ENCODE measurements at regions not wholly inside any gene's neighbourhood (a gene's known extent, or its start where the extent isn't known, plus 50 kb on each side); places are given as distances from the start of the nearest gene placed in this dataset.
"Not testable (repeated sequence)": the region's sequence is repeated elsewhere in the genome, so short reads cannot be mapped to it uniquely, and the experiment has no call there.

GRCh38 chr13:58660826-58661225, 1029.3 kb downstream of the PCDH17 start:
- no peak for DNase-seq

- DNase-seq: no peak
Measured at GRCh38 chr13:58666331-58666730, 1034.8 kb downstream of the PCDH17 start.

GRCh38 chr13:58667096-58667495, 1035.6 kb downstream of the PCDH17 start:
- no peak for DNase-seq

GRCh38 chr13:58680115-58680514, 1048.6 kb downstream of the PCDH17 start:
- no peak for DNase-seq

- DNase-seq: no peak
Measured at GRCh38 chr13:58682616-58683015, 1051.1 kb downstream of the PCDH17 start.

GRCh38 chr13:58687148-58687547, 1055.6 kb downstream of the PCDH17 start:
- no peak for DNase-seq

- no peak for DNase-seq
Measured at GRCh38 chr13:58698531-58698930, 1067.0 kb downstream of the PCDH17 start.

- DNase-seq: no peak
Measured at GRCh38 chr13:58704953-58705352, 1073.4 kb downstream of the PCDH17 start.

- DNase-seq: no peak
Measured at GRCh38 chr13:58706421-58706820, 1074.9 kb downstream of the PCDH17 start.

GRCh38 chr13:58712191-58712590, 1080.6 kb downstream of the PCDH17 start:
- no peak for DNase-seq

- not testable (repeated sequence) for DNase-seq
Measured at GRCh38 chr13:58714016-58714415, 1082.5 kb downstream of the PCDH17 start.

GRCh38 chr13:58721273-58721672, 1089.7 kb downstream of the PCDH17 start:
- no peak for DNase-seq

GRCh38 chr13:58728126-58728525, 1096.6 kb downstream of the PCDH17 start:
- no peak for DNase-seq

- DNase-seq: no peak
Measured at GRCh38 chr13:58729361-58729760, 1097.8 kb downstream of the PCDH17 start.

- no peak for DNase-seq
Measured at GRCh38 chr13:58744686-58745085, 1113.1 kb downstream of the PCDH17 start.

- DNase-seq: no peak
Measured at GRCh38 chr13:58767566-58767965, 1136.0 kb downstream of the PCDH17 start.

- DNase-seq: no peak
Measured at GRCh38 chr13:58773280-58773859, 1141.8 kb downstream of the PCDH17 start.

GRCh38 chr13:58782736-58783135, 1151.2 kb downstream of the PCDH17 start:
- no peak for DNase-seq

GRCh38 chr13:58792854-58793253, 1161.3 kb downstream of the PCDH17 start:
- DNase-seq: no peak

GRCh38 chr13:58795715-58796114, 1164.2 kb downstream of the PCDH17 start:
- no peak for DNase-seq

- DNase-seq: no peak
Measured at GRCh38 chr13:58804832-58805231, 1173.3 kb downstream of the PCDH17 start.

- DNase-seq: no peak
Measured at GRCh38 chr13:58806401-58806800, 1174.9 kb downstream of the PCDH17 start.

GRCh38 chr13:58823701-58824100, 1192.2 kb downstream of the PCDH17 start:
- DNase-seq: no peak

GRCh38 chr13:58827904-58828303, 1196.4 kb downstream of the PCDH17 start:
- DNase-seq: no peak

- DNase-seq: no peak
Measured at GRCh38 chr13:58830841-58831240, 1199.3 kb downstream of the PCDH17 start.

GRCh38 chr13:58838615-58839014, 1207.1 kb downstream of the PCDH17 start:
- no peak for DNase-seq
